ENCODE measurements at regions not wholly inside any gene's neighbourhood (a gene's known extent, or its start where the extent isn't known, plus 50 kb on each side); places are given as distances from the start of the nearest gene placed in this dataset.

DNA sequence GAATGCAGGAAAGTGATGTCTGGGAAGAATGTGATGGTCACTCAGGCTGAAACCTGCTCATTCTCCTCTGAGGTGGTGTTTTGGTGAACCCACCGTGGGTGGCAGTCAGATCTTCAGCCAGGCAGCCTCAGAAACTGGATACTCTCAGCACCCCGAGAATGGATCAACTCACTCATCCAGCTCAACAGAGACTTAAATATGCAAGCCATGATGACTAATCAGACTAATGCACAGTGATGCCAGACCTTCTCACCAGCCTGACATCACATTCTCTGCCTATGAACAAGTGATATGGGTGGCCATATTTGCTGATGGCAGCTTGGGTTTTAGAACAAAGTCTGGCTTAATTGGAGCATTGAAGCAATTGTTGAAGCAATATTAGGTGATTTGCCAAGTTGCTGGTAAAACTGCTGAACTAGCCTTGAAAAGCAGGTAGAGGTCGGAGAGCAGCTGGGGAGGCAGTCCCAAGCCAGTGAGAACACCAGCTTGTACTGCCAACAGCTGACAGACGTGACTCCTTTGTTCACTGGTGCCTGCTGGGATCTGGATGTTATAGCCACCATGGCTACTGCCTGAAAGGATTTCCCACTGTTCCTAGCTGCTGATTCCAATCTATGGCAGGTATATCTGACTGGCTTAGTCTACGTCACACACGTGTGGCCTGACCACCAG lies 608.1 kb downstream of the MID1IP1 start:
- TF ChIP-seq, protein P1, sequence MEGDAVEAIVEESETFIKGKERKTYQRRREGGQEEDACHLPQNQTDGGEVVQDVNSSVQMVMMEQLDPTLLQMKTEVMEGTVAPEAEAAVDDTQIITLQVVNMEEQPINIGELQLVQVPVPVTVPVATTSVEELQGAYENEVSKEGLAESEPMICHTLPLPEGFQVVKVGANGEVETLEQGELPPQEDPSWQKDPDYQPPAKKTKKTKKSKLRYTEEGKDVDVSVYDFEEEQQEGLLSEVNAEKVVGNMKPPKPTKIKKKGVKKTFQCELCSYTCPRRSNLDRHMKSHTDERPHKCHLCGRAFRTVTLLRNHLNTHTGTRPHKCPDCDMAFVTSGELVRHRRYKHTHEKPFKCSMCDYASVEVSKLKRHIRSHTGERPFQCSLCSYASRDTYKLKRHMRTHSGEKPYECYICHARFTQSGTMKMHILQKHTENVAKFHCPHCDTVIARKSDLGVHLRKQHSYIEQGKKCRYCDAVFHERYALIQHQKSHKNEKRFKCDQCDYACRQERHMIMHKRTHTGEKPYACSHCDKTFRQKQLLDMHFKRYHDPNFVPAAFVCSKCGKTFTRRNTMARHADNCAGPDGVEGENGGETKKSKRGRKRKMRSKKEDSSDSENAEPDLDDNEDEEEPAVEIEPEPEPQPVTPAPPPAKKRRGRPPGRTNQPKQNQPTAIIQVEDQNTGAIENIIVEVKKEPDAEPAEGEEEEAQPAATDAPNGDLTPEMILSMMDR (IDR thresholded peaks at IDR 0.05 in 8 of 11, conservative IDR thresholded peaks at IDR 0.05 in 3 of 11) = no peak
- TF ChIP-seq POLR2AphosphoS5 (IDR thresholded peaks at IDR 0.05) = no peak
- TF ChIP-seq POLR2A (IDR thresholded peaks at IDR 0.05) = no peak

All from spleen (tissue), 7 donors.